Neutrophil (primary cell): ENCODE measurements at regions not wholly inside any gene's neighbourhood (a gene's known extent, or its start where the extent isn't known, plus 50 kb on each side); places are given as distances from the start of the nearest gene placed in this dataset.

Source experiments
- H3K27ac ChIP-seq: fragments of 200-600 bp; sonication (generic); 2 replicates; pipeline ENCODE4 v1.5.1; 2016; ENCODE audit warnings: mild to moderate bottlenecking, moderate library complexity
- H3K27me3 ChIP-seq: fragments of 200-600 bp; sonication (generic); 2 replicates; pipeline ENCODE4 v1.6.0; 2016; ENCODE audit warnings: mild to moderate bottlenecking
- H3K36me3 ChIP-seq: fragments of 200-600 bp; sonication (generic); 2 replicates; pipeline ENCODE4 v1.5.1; 2017
- H3K4me1 ChIP-seq, 2 experiments: fragments of 200-600 bp in 1 of 2; sonication (generic) in 1 of 2; 1 replicate in 1 of 2; 2 replicates in 1 of 2; pipeline versions ENCODE4 v1.5.1 to v1.6.1; 2013 to 2016; ENCODE audit warnings: low read depth in 1 of 2, low read length in 1 of 2, mild to moderate bottlenecking in 1 of 2, moderate library complexity in 1 of 2; ENCODE audit not compliant: control insufficient read depth in 1 of 2, insufficient read depth in 1 of 2
- H3K4me3 ChIP-seq, 2 experiments: fragments of 200-600 bp in 1 of 2; sonication (generic) in 1 of 2; 1 replicate in 1 of 2; 2 replicates in 1 of 2; pipeline ENCODE4 v1.5.1; 2013 to 2016; ENCODE audit warnings: low read depth in 1 of 2, low read length in 1 of 2, mild to moderate bottlenecking in 1 of 2, moderate library complexity in 1 of 2
- H3K9me3 ChIP-seq: fragments of 200-600 bp; sonication (generic); 2 replicates; pipeline ENCODE4 v1.5.1; 2016
- TF ChIP-seq, protein P1 (sequence below): fragments of 200-600 bp; sonication (generic); IDR thresholded peaks from 2 replicates; pipeline ENCODE4 v1.5.1; 2016; ENCODE audit warnings: antibody characterized with exemption

- H3K4me1 ChIP-seq = no peaks in the 10 kb centered on the region
- no peaks in the 10 kb centered on the region for H3K27me3 ChIP-seq
- H3K36me3 ChIP-seq = no peaks in the 10 kb centered on the region
- H3K27ac ChIP-seq = no peak overlapping the region
- no peak overlapping the region for H3K4me3 ChIP-seq
- no peaks in the 10 kb centered on the region for H3K9me3 ChIP-seq
- TF ChIP-seq, protein P1, sequence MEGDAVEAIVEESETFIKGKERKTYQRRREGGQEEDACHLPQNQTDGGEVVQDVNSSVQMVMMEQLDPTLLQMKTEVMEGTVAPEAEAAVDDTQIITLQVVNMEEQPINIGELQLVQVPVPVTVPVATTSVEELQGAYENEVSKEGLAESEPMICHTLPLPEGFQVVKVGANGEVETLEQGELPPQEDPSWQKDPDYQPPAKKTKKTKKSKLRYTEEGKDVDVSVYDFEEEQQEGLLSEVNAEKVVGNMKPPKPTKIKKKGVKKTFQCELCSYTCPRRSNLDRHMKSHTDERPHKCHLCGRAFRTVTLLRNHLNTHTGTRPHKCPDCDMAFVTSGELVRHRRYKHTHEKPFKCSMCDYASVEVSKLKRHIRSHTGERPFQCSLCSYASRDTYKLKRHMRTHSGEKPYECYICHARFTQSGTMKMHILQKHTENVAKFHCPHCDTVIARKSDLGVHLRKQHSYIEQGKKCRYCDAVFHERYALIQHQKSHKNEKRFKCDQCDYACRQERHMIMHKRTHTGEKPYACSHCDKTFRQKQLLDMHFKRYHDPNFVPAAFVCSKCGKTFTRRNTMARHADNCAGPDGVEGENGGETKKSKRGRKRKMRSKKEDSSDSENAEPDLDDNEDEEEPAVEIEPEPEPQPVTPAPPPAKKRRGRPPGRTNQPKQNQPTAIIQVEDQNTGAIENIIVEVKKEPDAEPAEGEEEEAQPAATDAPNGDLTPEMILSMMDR = no peak
Measured at GRCh38 chr9:71329873-71330272, 208.5 kb upstream of the TRPM3 start.

DNA sequence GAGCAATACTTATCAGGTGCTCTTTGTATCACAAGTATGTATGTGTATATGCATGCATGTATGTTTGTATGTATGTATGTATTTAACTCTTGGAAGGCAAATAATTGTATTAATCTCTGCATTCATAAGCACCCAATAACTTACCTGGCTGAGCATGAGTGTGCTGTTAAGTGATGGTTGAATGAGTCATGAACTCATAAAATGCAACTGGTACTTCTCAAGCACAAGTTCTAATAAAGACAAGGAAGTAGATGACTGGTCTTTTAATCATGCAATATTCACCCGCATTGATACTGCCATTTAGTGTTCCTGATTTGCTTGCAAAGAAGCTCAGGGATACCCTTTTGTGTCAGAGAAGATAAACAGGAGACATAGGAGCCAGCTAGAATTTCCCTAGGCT is 204.9 kb upstream of the TRPM3 start:
- TF ChIP-seq, protein P1 = no peak
- H3K36me3 ChIP-seq = no peaks in the 10 kb centered on the region
- no peaks in the 10 kb centered on the region for H3K9me3 ChIP-seq
- no peaks in the 10 kb centered on the region for H3K27me3 ChIP-seq
- H3K27ac ChIP-seq = no peak overlapping the region
- no peak overlapping the region for H3K4me3 ChIP-seq
- no peaks in the 10 kb centered on the region for H3K4me1 ChIP-seq

DNA sequence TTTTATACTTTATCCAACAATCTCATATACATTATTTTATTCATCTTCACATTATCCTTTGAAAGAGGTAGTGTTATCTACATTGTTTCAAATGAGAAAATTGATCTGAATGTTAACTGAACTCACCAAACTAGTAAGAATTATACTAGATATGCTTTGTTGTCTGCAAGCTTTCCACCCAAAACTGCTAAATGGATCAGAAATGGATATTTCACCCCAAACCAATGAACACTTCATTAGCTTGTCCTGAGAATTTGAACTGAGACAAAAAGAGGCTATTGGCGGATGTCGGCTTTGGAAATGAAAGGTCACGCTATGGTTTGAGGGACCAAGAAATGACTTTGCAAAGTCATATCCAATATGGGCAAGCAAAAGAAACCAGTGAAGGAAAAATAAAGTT is 201.9 kb upstream of the TRPM3 start:
- TF ChIP-seq, protein P1 = no peak
- Histone ChIP-seq H3K27me3 (no peaks in the 10 kb centered on the region), H3K4me1 (no peaks in the 10 kb centered on the region), H3K9me3 (no peaks in the 10 kb centered on the region), H3K36me3 (no peaks in the 10 kb centered on the region), H3K4me3 (no peak overlapping the region), H3K27ac (no peak overlapping the region)

DNA sequence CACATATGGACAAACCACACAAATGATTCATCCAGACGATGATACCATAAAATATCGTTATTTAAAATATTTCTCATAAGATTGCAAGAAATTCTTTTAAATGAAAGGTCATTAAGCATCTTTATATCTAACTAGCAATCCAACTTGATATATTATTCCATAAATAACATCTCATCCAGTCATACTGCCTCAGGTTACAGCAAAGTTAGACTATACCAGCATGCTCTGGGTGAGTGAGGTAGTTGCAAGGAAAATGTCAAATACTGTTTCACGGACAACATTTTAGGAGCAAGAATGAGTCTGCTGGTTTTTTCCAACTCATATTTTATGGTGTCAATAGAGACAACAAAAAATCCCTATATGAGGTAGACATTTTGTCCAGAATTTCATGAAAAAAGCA is 200.9 kb upstream of the TRPM3 start:
- Histone ChIP-seq H3K36me3 (no peaks in the 10 kb centered on the region), H3K9me3 (no peaks in the 10 kb centered on the region), H3K27ac (no peak overlapping the region), H3K4me1 (no peaks in the 10 kb centered on the region), H3K27me3 (no peaks in the 10 kb centered on the region), H3K4me3 (no peak overlapping the region)
- TF ChIP-seq, protein P1 = no peak

DNA sequence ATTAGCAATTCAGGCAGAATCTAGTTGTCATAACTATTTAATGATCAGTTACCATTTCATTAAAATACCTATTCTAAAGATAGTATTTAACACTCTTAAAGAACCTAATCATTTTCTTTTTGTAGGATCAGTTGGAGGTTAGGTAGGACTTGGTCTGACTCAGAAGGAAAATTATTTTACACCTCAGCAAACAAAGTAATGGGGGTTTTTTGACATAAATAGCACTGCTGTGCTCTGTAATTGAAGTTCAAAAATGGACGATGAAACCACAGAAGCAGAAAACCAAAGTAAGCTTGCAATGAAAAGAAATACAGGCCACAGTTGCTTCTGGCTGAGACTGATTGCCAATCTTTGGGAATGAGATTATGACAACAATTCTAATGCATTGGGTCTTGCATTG is 187.0 kb upstream of the TRPM3 start:
- Histone ChIP-seq H3K4me3 (no peak overlapping the region), H3K4me1 (no peaks in the 10 kb centered on the region), H3K27me3 (no peaks in the 10 kb centered on the region), H3K36me3 (no peaks in the 10 kb centered on the region), H3K9me3 (no peaks in the 10 kb centered on the region), H3K27ac (no peak overlapping the region)
- TF ChIP-seq, protein P1 = no peak

DNA sequence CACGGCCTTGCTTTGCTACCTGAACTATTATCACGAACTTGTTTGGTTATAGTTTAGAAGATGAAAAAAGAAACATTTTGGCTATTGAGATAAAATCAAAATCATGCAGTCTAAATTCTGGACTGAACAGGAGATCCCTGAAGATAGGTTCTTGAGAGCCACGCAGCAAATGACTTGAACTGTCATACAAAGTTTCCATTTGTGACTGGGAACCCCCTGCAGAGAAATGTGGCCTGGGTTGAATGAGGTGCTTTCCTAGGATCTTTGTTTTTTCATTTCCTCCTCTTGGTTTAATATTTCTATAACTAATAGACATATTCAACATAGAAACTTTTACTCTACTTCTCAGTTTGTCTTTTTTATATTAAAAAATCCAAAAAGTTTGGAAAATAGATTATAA is 184.7 kb upstream of the TRPM3 start:
- Histone ChIP-seq H3K27ac (no peak overlapping the region), H3K27me3 (no peaks in the 10 kb centered on the region)
- TF ChIP-seq, protein P1 = no peak

More for the DNA sequence above, 184.7 kb upstream of the TRPM3 start:
- Histone ChIP-seq H3K4me3 (no peak overlapping the region), H3K9me3 (no peaks in the 10 kb centered on the region), H3K36me3 (no peaks in the 10 kb centered on the region), H3K4me1 (no peaks in the 10 kb centered on the region)
